Panc1 (cell line): ENCODE measurements at regions not wholly inside any gene's neighbourhood (a gene's known extent, or its start where the extent isn't known, plus 50 kb on each side); places are given as distances from the start of the nearest gene placed in this dataset.

Source experiments
- ATAC-seq: fragments of 200-7000 bp; cut with Tn5 transposase; 2 replicates; pipeline ENCODE4 v1.9.1; 2020; ENCODE audit warnings: mild to moderate bottlenecking, moderate library complexity
- BruUV-seq: library from RNA; stranded (reverse); fragments of 400-500 nt; replicated peaks from 2 replicates; lab custom pipeline; 2021; lab: Mats Ljungman, UMichigan
- CTCF ChIA-PET: fragments of 300-600 bp; sonication (Branson Sonifier 250); formaldehyde crosslinking; loops from one replicate; lab custom pipeline; 2022; ENCODE audit warnings: antibody characterized with exemption; lab: Charles Lee
- POLR2A ChIA-PET: fragments of 300-600 bp; sonication (Branson Sonifier 250); formaldehyde crosslinking; loops from one replicate; lab custom pipeline; 2022; ENCODE audit warnings: antibody characterized with exemption; lab: Charles Lee
- DNase-seq: peaks from one replicate; pipeline ENCODE4 v3.0.0-alpha.2; 2010; ENCODE audit warnings: low read depth, low spot score
- H3K27ac ChIP-seq: 2 replicates; pipeline ENCODE4 v1.5.1; 2011; ENCODE audit warnings: mild to moderate bottlenecking, low read length, inconsistent platforms
- H3K27me3 ChIP-seq: fragments of 200-500 bp; sonication (Bioruptor generic); 2 replicates; pipeline ENCODE4 v1.6.0; 2014; ENCODE audit warnings: low read length, inconsistent platforms; ENCODE audit not compliant: control insufficient read depth, insufficient read depth
- H3K36me3 ChIP-seq: fragments of 200-500 bp; sonication (Bioruptor generic); 2 replicates; pipeline ENCODE4 v1.5.1; 2014; ENCODE audit warnings: inconsistent platforms, mild to moderate bottlenecking, low read length, moderate library complexity; ENCODE audit not compliant: control insufficient read depth, insufficient read depth
- H3K4me1 ChIP-seq: 2 replicates; pipeline ENCODE4 v1.5.1; 2011; ENCODE audit warnings: inconsistent platforms, mild to moderate bottlenecking, low read length, moderate library complexity; ENCODE audit not compliant: control insufficient read depth, insufficient read depth
- H3K4me3 ChIP-seq, 2 experiments: 2 replicates each; pipeline ENCODE4 v1.5.1; 2011 to 2012; ENCODE audit warnings: low read depth in 2 of 2, low read length in 2 of 2, mild to moderate bottlenecking in 2 of 2, inconsistent platforms in 1 of 2, moderate library complexity in 1 of 2
- H3K9me3 ChIP-seq: fragments of 200-500 bp; sonication (Bioruptor generic); 2 replicates; pipeline ENCODE4 v1.5.1; 2014; ENCODE audit warnings: low read depth, mild to moderate bottlenecking, inconsistent platforms, low read length, moderate library complexity; ENCODE audit not compliant: control insufficient read depth, insufficient read depth
- CTCF ChIP-seq: fragments of 450-650 bp; IDR thresholded peaks from 2 replicates; pipeline ENCODE4 v1.5.1; 2017; ENCODE audit warnings: mild to moderate bottlenecking
- POLR2AphosphoS5 ChIP-seq: IDR thresholded peaks from 2 replicates; pipeline ENCODE4 v1.6.1; 2012; ENCODE audit warnings: mild to moderate bottlenecking, low read depth, low read length, moderate library complexity
- REST ChIP-seq, 2 experiments: IDR thresholded peaks; 2 replicates each; pipeline ENCODE4 v1.6.1; 2011 to 2012; ENCODE audit warnings: low read depth in 2 of 2, control low read depth in 1 of 2, low read length in 1 of 2, mild to moderate bottlenecking in 1 of 2, moderate library complexity in 1 of 2; ENCODE audit not compliant: insufficient read depth in 1 of 2
- SIN3A ChIP-seq: IDR thresholded peaks from 2 replicates; pipeline ENCODE4 v1.6.1; 2012; ENCODE audit warnings: low read depth, mild to moderate bottlenecking, low read length, moderate library complexity, borderline replicate concordance; ENCODE audit not compliant: insufficient read depth
- TCF7L2 ChIP-seq: IDR thresholded peaks from 2 replicates; pipeline ENCODE4 v1.6.1; 2011; ENCODE audit warnings: mild to moderate bottlenecking, low read depth, low read length, inconsistent platforms
- in situ Hi-C: cut with HindIII; loops from 2 replicates; pipeline ENCODE4 v1.10.0; 2016; ENCODE audit warnings: low sequenced_read_pairs, low pct_unique_long_range_greater_than_20kb
- intact Hi-C: fragments of 100-400 bp; cut with micrococcal nuclease; formaldehyde crosslinking; loops from one replicate; pipeline ENCODE4 v1.10.0; 2022; ENCODE audit not compliant: unreplicated experiment

- DNase-seq, result no peak
- H3K4me1 ChIP-seq, result no peaks in the 10 kb centered on the region
- BruUV-seq, result no TSS peak
- no peak for TF ChIP-seq TCF7L2
- no peak for TF ChIP-seq POLR2AphosphoS5
- no peak for TF ChIP-seq CTCF
- TF ChIP-seq REST (IDR thresholded peaks at IDR 0.05; ENCODE audit: insufficient read depth in 1 of 2, low read depth in 2 of 2, low read length in 1 of 2), result no peak
- no peak for TF ChIP-seq SIN3A
- POLR2A ChIA-PET, result no interaction called here
- intact Hi-C loops (no loop called here), in situ Hi-C loops (no loop called here)
- no peaks in the 10 kb centered on the region for H3K36me3 ChIP-seq
- no peaks in the 10 kb centered on the region for H3K27me3 ChIP-seq
- CTCF ChIA-PET, result no interaction called here
- no peaks in the 10 kb centered on the region for H3K9me3 ChIP-seq
- ATAC-seq, result no peak
- no peak overlapping the region for H3K4me3 ChIP-seq
- no peak overlapping the region for H3K27ac ChIP-seq
Observed at GRCh38 chr4:92104506-92104905, 199.3 kb upstream of the GRID2 start.

GRCh38 chr4:92106816-92107215 lies 196.9 kb upstream of the GRID2 start:
- ChIA-PET CTCF (no interaction called here), POLR2A (interaction anchor here (0.6 kb wide), 1 partner anchor 1412 kb away, joined by 11 read pairs; no protein-coding TSS in a partner anchor)
- H3K27me3 ChIP-seq, result no peaks in the 10 kb centered on the region
- intact Hi-C loops, result no loop called here
- no TSS peak for BruUV-seq
- H3K4me3 ChIP-seq, result no peak overlapping the region
- ATAC-seq (no peak), DNase-seq (no peak)
- no peak overlapping the region for H3K27ac ChIP-seq
- no peaks in the 10 kb centered on the region for H3K9me3 ChIP-seq
- in situ Hi-C loops, result no loop called here
- no peaks in the 10 kb centered on the region for H3K36me3 ChIP-seq
- TF ChIP-seq CTCF (no peak), POLR2AphosphoS5 (no peak), TCF7L2 (no peak), REST (IDR thresholded peaks at IDR 0.05; ENCODE audit: insufficient read depth in 1 of 2, low read depth in 2 of 2, low read length in 1 of 2) (no peak)
- no peaks in the 10 kb centered on the region for H3K4me1 ChIP-seq
